Ishikawa (cell line): ENCODE measurements at regions not wholly inside any gene's neighbourhood (a gene's known extent, or its start where the extent isn't known, plus 50 kb on each side); places are given as distances from the start of the nearest gene placed in this dataset.

ENCODE experiments used
- CEBPB ChIP-seq: IDR thresholded peaks from 2 replicates; pipeline ENCODE4 v1.6.1; 2012
- CREB1 ChIP-seq: IDR thresholded peaks from 2 replicates; pipeline ENCODE4 v1.6.1; 2012; ENCODE audit warnings: low read depth
- EGR1 ChIP-seq: IDR thresholded peaks from 2 replicates; pipeline ENCODE4 v1.6.1; 2012
- EP300 ChIP-seq: IDR thresholded peaks from 2 replicates; pipeline ENCODE4 v1.6.1; 2012; ENCODE audit warnings: borderline replicate concordance
- FOXM1 ChIP-seq: IDR thresholded peaks from 2 replicates; pipeline ENCODE4 v1.6.1; 2012; ENCODE audit warnings: low read depth, borderline replicate concordance
- MAX ChIP-seq: IDR thresholded peaks from 2 replicates; pipeline ENCODE4 v1.6.1; 2012
- NFIC ChIP-seq: IDR thresholded peaks from 2 replicates; pipeline ENCODE4 v1.6.1; 2012
- RAD21 ChIP-seq: IDR thresholded peaks from 2 replicates; pipeline ENCODE4 v1.6.1; 2012; ENCODE audit warnings: low read depth
- REST ChIP-seq: IDR thresholded peaks from 2 replicates; pipeline ENCODE4 v1.6.1; 2012; ENCODE audit warnings: low read depth, mild to moderate bottlenecking
- TAF1 ChIP-seq: IDR thresholded peaks from 2 replicates; pipeline ENCODE4 v1.6.1; 2012; ENCODE audit warnings: low read depth, mild to moderate bottlenecking
- TCF12 ChIP-seq: IDR thresholded peaks from 2 replicates; pipeline ENCODE4 v1.6.1; 2012; ENCODE audit warnings: low read depth
- TEAD4 ChIP-seq: IDR thresholded peaks from 2 replicates; pipeline ENCODE4 v1.6.1; 2012
- USF1 ChIP-seq: IDR thresholded peaks from 2 replicates; pipeline ENCODE4 v1.6.1; 2012
- YY1 ChIP-seq: IDR thresholded peaks from 2 replicates; pipeline ENCODE4 v1.6.1; 2012; ENCODE audit warnings: low read depth
- ZBTB7A ChIP-seq: IDR thresholded peaks from 2 replicates; pipeline ENCODE4 v1.6.1; 2012; ENCODE audit warnings: low read depth

DNA sequence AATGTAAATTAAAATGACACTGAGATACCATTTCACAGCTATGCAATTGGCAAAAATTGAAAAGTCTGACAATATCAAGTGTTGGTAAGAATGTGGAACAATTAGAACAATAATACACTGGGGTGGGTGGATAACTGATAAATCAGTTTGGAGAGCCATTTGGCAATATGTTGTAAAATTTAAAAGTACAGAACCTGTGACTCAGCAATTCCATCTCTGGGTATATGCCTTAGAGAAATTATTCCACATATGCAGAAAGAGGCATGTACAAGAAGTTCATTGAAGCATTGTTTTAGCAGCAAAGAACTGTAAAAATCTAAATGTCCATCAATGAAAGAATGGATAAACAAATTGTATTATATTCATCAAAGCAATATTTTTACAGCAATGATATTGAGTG, 89.3 kb upstream of the NR3C1 start:
- no peak for TF ChIP-seq YY1
- TF ChIP-seq REST: no peak
- no peak for TF ChIP-seq FOXM1
- TF ChIP-seq NFIC: no peak
- no peak for TF ChIP-seq USF1
- no peak for TF ChIP-seq EGR1
- no peak for TF ChIP-seq ZBTB7A
- TF ChIP-seq TEAD4: no peak
- no peak for TF ChIP-seq CREB1
- TF ChIP-seq TAF1: no peak
- TF ChIP-seq RAD21: no peak
- no peak for TF ChIP-seq EP300
- TF ChIP-seq MAX: no peak
- no peak for TF ChIP-seq TCF12

DNA sequence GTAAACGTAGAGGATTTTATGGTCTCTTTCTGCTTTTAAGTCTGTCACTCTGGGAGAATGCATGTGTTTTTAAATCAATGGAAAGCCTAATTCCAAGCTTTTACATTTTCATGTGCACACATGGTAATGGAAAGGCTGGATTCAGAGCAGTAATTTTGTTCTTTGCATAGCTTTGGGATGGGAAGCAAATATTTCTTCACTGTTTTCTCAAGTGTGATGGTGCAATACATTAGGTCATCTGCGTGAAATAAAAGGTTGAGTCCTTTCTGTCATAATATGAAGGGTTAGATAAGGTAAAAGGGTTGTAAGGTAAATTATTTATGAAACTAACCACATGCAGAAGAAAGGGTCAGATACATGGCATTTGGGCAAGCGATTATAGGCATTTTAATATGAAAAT, 88.2 kb upstream of the NR3C1 start:
- no peak for TF ChIP-seq CEBPB
- no peak for TF ChIP-seq TCF12
- no peak for TF ChIP-seq MAX
- TF ChIP-seq USF1: no peak
- no peak for TF ChIP-seq EP300
- no peak for TF ChIP-seq TAF1
- no peak for TF ChIP-seq YY1
- no peak for TF ChIP-seq EGR1
- TF ChIP-seq NFIC: no peak
- no peak for TF ChIP-seq CREB1

- no peak for TF ChIP-seq CREB1
- TF ChIP-seq YY1: no peak
- TF ChIP-seq TEAD4: no peak
- no peak for TF ChIP-seq RAD21
- no peak for TF ChIP-seq EGR1
- no peak for TF ChIP-seq REST
- TF ChIP-seq CEBPB: no peak
- TF ChIP-seq EP300: no peak
- no peak for TF ChIP-seq TCF12
- no peak for TF ChIP-seq MAX
- no peak for TF ChIP-seq USF1
- no peak for TF ChIP-seq TAF1
- TF ChIP-seq FOXM1: no peak
- TF ChIP-seq NFIC: no peak
- TF ChIP-seq ZBTB7A: no peak
Observed at GRCh38 chr5:143488381-143488780, 84.9 kb upstream of the NR3C1 start.

GRCh38 chr5:143484601-143485000, 81.1 kb upstream of the NR3C1 start:
- TF ChIP-seq NFIC: no peak

DNA sequence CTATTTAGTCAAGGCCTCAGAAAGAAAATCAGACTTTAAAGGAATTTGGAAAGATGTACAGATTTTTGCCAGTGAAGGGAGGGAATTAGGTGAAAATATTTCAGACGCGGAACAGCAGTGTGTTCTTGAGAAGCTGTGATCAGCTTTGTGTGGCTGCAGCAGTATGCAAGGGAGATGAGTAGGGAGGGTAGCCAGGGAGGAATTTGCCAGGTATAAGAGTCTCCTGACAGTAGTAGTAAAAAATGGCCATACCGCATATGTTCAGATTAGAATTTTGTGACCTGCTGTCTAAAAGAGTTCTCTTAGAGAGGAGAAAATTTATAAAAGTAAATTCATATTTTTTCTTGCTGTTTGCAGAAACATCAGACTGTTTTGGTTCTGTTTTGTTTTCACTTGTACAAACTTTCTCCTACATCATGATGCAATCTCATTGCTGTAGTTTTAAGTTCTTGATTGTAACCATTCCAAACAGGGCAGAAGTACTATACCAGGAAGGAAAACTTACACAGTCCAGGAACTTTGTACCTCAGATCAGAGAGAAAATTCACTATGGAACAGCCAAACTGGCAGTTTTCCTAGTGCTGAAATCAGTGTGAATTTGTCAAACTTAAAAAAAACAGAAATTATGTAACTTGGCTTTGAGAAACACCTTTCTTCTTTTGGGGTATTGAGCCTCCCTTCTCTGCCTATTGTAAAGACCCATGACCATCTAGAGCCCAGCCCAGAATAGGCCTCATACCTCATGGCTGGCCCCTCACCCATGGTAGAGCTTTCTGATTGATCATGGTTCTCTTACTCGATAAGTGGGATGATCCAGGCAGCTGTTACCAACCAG, 78.4 kb upstream of the NR3C1 start:
- no peak for TF ChIP-seq RAD21
- no peak for TF ChIP-seq TCF12
- TF ChIP-seq NFIC: no peak
- no peak for TF ChIP-seq YY1
- TF ChIP-seq EP300: no peak
- no peak for TF ChIP-seq TAF1
- no peak for TF ChIP-seq EGR1
- no peak for TF ChIP-seq USF1
- no peak for TF ChIP-seq TEAD4
- TF ChIP-seq CEBPB: no peak
- TF ChIP-seq CREB1: no peak
- no peak for TF ChIP-seq ZBTB7A
- no peak for TF ChIP-seq MAX
- no peak for TF ChIP-seq FOXM1
- TF ChIP-seq REST: no peak
